C4-2B (cell line): ENCODE measurements at regions not wholly inside any gene's neighbourhood (a gene's known extent, or its start where the extent isn't known, plus 50 kb on each side); places are given as distances from the start of the nearest gene placed in this dataset.

Experiments
- CTCF ChIP-seq: fragments of 450-650 bp; conservative IDR thresholded peaks from 2 replicates; pipeline ENCODE4 v1.5.1; 2017; ENCODE audit warnings: mild to moderate bottlenecking
- ZFX ChIP-seq: fragments of 450-650 bp; IDR thresholded peaks from 2 replicates; pipeline ENCODE4 v1.6.1; 2017

- TF ChIP-seq CTCF (no peak), ZFX (no peak)
Observed at GRCh38 chr7:10507032-10507431, 466.6 kb upstream of the PHF14 start.
